Lower leg skin (tissue), 3 donors: ENCODE measurements at regions not wholly inside any gene's neighbourhood (a gene's known extent, or its start where the extent isn't known, plus 50 kb on each side); places are given as distances from the start of the nearest gene placed in this dataset.

Source experiments
- CTCF ChIP-seq, 3 donors: fragments of 450-650 bp; IDR thresholded peaks; one replicate each; pipeline ENCODE4 v1.5.1; 2016; ENCODE audit warnings: antibody characterized with exemption in 3 of 3, mild to moderate bottlenecking in 3 of 3, moderate library complexity in 2 of 3
- POLR2A ChIP-seq, 2 donors: fragments of 450-650 bp; IDR thresholded peaks; one replicate each; pipeline ENCODE4 v1.6.1; 2016 to 2017; ENCODE audit warnings: antibody characterized with exemption in 2 of 2, mild to moderate bottlenecking in 1 of 2, moderate library complexity in 1 of 2

- TF ChIP-seq POLR2A (IDR thresholded peaks at IDR 0.05) (no peak), CTCF (IDR thresholded peaks at IDR 0.05) (no peak)
Observed at GRCh38 chr9:16058131-16058549, 505.3 kb downstream of the CCDC171 start.
